ENCODE measurements at regions not wholly inside any gene's neighbourhood (a gene's known extent, or its start where the extent isn't known, plus 50 kb on each side); places are given as distances from the start of the nearest gene placed in this dataset.

- 72 to 73% methylated on average over 9 of the region's 9 CpGs for whole genome bisulfite sequencing, 2 donors
- Histone ChIP-seq H3K27ac (no peak overlapping the region), H3K36me3 (no peaks in the 10 kb centered on the region), H3K4me3 (no peak overlapping the region), H3K27me3 (no peaks in the 10 kb centered on the region), H3K4me1 (no peaks in the 10 kb centered on the region), H3K9me3 (no peaks in the 10 kb centered on the region)
- TF ChIP-seq POLR2A (IDR thresholded peaks at IDR 0.05) (no peak), EP300 (IDR thresholded peaks at IDR 0.05) (no peak), POLR2AphosphoS5 (IDR thresholded peaks at IDR 0.05) (no peak)
- TF ChIP-seq, protein P1, sequence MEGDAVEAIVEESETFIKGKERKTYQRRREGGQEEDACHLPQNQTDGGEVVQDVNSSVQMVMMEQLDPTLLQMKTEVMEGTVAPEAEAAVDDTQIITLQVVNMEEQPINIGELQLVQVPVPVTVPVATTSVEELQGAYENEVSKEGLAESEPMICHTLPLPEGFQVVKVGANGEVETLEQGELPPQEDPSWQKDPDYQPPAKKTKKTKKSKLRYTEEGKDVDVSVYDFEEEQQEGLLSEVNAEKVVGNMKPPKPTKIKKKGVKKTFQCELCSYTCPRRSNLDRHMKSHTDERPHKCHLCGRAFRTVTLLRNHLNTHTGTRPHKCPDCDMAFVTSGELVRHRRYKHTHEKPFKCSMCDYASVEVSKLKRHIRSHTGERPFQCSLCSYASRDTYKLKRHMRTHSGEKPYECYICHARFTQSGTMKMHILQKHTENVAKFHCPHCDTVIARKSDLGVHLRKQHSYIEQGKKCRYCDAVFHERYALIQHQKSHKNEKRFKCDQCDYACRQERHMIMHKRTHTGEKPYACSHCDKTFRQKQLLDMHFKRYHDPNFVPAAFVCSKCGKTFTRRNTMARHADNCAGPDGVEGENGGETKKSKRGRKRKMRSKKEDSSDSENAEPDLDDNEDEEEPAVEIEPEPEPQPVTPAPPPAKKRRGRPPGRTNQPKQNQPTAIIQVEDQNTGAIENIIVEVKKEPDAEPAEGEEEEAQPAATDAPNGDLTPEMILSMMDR (IDR thresholded peaks at IDR 0.05): no peak
- intact Hi-C loops (cut with DNase I): no loop called here
- DNase-seq: no peak
Observed at GRCh38 chr10:128310971-128311658, 184.9 kb upstream of the MKI67 start.

GRCh38 chr10:128312250-128312649, 186.0 kb upstream of the MKI67 start:
- Histone ChIP-seq H3K27me3 (no peaks in the 10 kb centered on the region), H3K36me3 (no peaks in the 10 kb centered on the region), H3K4me3 (no peak overlapping the region), H3K9me3 (no peaks in the 10 kb centered on the region), H3K27ac (no peak overlapping the region), H3K4me1 (no peaks in the 10 kb centered on the region)
- DNase-seq: no peak
- WGBS, 2 donors: 82 to 84% methylated on average over 7 of the region's 7 CpGs
- no peak for TF ChIP-seq POLR2AphosphoS5 (IDR thresholded peaks at IDR 0.05)
- no peak for TF ChIP-seq EP300 (IDR thresholded peaks at IDR 0.05)
- no peak for TF ChIP-seq POLR2A (IDR thresholded peaks at IDR 0.05)
- TF ChIP-seq, protein P1 (IDR thresholded peaks at IDR 0.05): no peak
- intact Hi-C loops (cut with DNase I): no loop called here

DNA sequence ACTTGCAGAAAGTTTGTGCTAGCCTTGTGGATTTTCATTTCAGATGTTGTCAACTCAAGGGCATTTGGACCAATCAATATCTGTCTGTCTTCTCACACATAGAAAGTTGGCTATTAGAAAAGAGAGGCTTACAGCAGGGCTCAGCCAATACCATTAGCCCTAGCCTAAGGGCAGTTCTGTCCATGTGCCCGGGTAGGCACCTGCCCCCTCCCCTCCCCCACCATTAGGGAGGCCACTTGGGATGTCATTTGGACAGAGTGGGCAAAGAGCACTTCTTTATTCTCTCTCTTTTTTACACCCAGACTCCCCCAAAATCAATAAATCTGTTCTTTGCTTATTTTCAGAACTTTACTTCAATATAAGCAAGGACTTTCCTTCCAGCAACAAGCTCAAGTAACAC, 188.5 kb upstream of the MKI67 start:
- no peak for DNase-seq
- TF ChIP-seq POLR2A (IDR thresholded peaks at IDR 0.05): no peak
- TF ChIP-seq, protein P1 (IDR thresholded peaks at IDR 0.05): no peak
- no peak for TF ChIP-seq POLR2AphosphoS5 (IDR thresholded peaks at IDR 0.05)
- TF ChIP-seq EP300 (IDR thresholded peaks at IDR 0.05): no peak
- no peaks in the 10 kb centered on the region for H3K27me3 ChIP-seq
- no peaks in the 10 kb centered on the region for H3K36me3 ChIP-seq
- no peaks in the 10 kb centered on the region for H3K9me3 ChIP-seq
- H3K4me1 ChIP-seq: no peaks in the 10 kb centered on the region
- intact Hi-C loops (cut with DNase I): no loop called here
- 43 to 53% methylated on average over 1 of the region's 1 CpG for WGBS, 2 donors
- H3K27ac ChIP-seq: no peak overlapping the region
- no peak overlapping the region for H3K4me3 ChIP-seq

- no peak for DNase-seq
- no peaks in the 10 kb centered on the region for H3K36me3 ChIP-seq
- no peaks in the 10 kb centered on the region for H3K4me1 ChIP-seq
- no peak for TF ChIP-seq POLR2A (IDR thresholded peaks at IDR 0.05)
- TF ChIP-seq, protein P1 (IDR thresholded peaks at IDR 0.05): no peak
- TF ChIP-seq POLR2AphosphoS5 (IDR thresholded peaks at IDR 0.05): no peak
- TF ChIP-seq EP300 (IDR thresholded peaks at IDR 0.05): no peak
- 72 to 83% methylated on average over 6 of the region's 6 CpGs for WGBS, 2 donors
- no peaks in the 10 kb centered on the region for H3K9me3 ChIP-seq
- H3K27ac ChIP-seq: no peak overlapping the region
- no peaks in the 10 kb centered on the region for H3K27me3 ChIP-seq
- no peak overlapping the region for H3K4me3 ChIP-seq
- intact Hi-C loops (cut with DNase I): no loop called here
Observed at GRCh38 chr10:128316121-128316726, 190.0 kb upstream of the MKI67 start.

Data from sigmoid colon (tissue), 6 donors.